ACC112 (cell line): ENCODE measurements at regions not wholly inside any gene's neighbourhood (a gene's known extent, or its start where the extent isn't known, plus 50 kb on each side); places are given as distances from the start of the nearest gene placed in this dataset.
"Not testable (repeated sequence)": the region's sequence is repeated elsewhere in the genome, so short reads cannot be mapped to it uniquely, and the experiment has no call there.

Source experiments
- H2AFZ ChIP-seq: fragments of 200-600 bp; sonication (generic); one replicate; pipeline ENCODE4 v1.6.0; 2017; ENCODE audit warnings: antibody characterized with exemption, low read length; ENCODE audit not compliant: unreplicated experiment
- H3K27ac ChIP-seq: fragments of 200-600 bp; sonication (generic); 2 replicates; pipeline ENCODE4 v1.5.1; 2014; ENCODE audit warnings: low read depth, mild to moderate bottlenecking, antibody characterized with exemption, low read length, moderate library complexity
- H3K27me3 ChIP-seq: fragments of 200-600 bp; sonication (generic); 2 replicates; pipeline ENCODE4 v1.6.1; 2014; ENCODE audit warnings: mild to moderate bottlenecking, antibody characterized with exemption, low read length, moderate library complexity, mixed read lengths; ENCODE audit not compliant: insufficient read depth
- H3K36me3 ChIP-seq: fragments of 200-600 bp; sonication (generic); 2 replicates; pipeline ENCODE4 v1.6.1; 2016; ENCODE audit warnings: mild to moderate bottlenecking, antibody characterized with exemption, low read length, moderate library complexity, mixed read lengths; ENCODE audit not compliant: insufficient read depth
- H3K4me1 ChIP-seq: fragments of 200-600 bp; sonication (generic); one replicate; pipeline ENCODE4 v1.6.1; 2016; ENCODE audit warnings: low read length, mixed read lengths; ENCODE audit not compliant: insufficient read depth, unreplicated experiment, control insufficient read depth
- H3K4me3 ChIP-seq: fragments of 200-600 bp; sonication (generic); 2 replicates; pipeline ENCODE4 v1.5.1; 2014; ENCODE audit warnings: mild to moderate bottlenecking, low read depth, low read length
- H3K79me2 ChIP-seq: fragments of 200-600 bp; sonication (generic); one replicate; pipeline ENCODE4 v1.6.0; 2016; ENCODE audit warnings: low read length; ENCODE audit not compliant: control insufficient read depth, unreplicated experiment, insufficient read depth

GRCh38 chr11:97019754-97020153 is 629.9 kb downstream of the JRKL start:
- H2AFZ ChIP-seq = no peak overlapping the region
- no peaks in the 10 kb centered on the region for H3K36me3 ChIP-seq

GRCh38 chr11:97022955-97023354 is 633.1 kb downstream of the JRKL start:
- Histone ChIP-seq H3K36me3 (no peaks in the 10 kb centered on the region), H3K27me3 (no peaks in the 10 kb centered on the region), H3K4me1 (no peaks in the 10 kb centered on the region), H3K79me2 (no peaks in the 10 kb centered on the region), H2AFZ (no peak overlapping the region), H3K4me3 (no peak overlapping the region), H3K27ac (no peak overlapping the region)

More at GRCh38 chr11:97019754-97020153, 629.9 kb downstream of the JRKL start:
- Histone ChIP-seq H3K4me3 (no peak overlapping the region), H3K27ac (no peak overlapping the region), H3K79me2 (no peaks in the 10 kb centered on the region), H3K4me1 (no peaks in the 10 kb centered on the region), H3K27me3 (no peaks in the 10 kb centered on the region)

GRCh38 chr11:97028836-97029406 is 639.1 kb downstream of the JRKL start:
- H2AFZ ChIP-seq = no peak overlapping the region
- H3K79me2 ChIP-seq = no peaks in the 10 kb centered on the region
- H3K4me3 ChIP-seq = no peak overlapping the region
- no peaks in the 10 kb centered on the region for H3K27me3 ChIP-seq
- no peaks in the 10 kb centered on the region for H3K36me3 ChIP-seq
- no peaks in the 10 kb centered on the region for H3K4me1 ChIP-seq
- no peak overlapping the region for H3K27ac ChIP-seq

GRCh38 chr11:97033178-97033577 is 643.4 kb downstream of the JRKL start:
- H3K4me3 ChIP-seq = no peak overlapping the region
- H3K27ac ChIP-seq = no peak overlapping the region
- no peaks in the 10 kb centered on the region for H3K4me1 ChIP-seq
- H2AFZ ChIP-seq = no peak overlapping the region
- H3K36me3 ChIP-seq = no peaks in the 10 kb centered on the region
- H3K79me2 ChIP-seq = no peaks in the 10 kb centered on the region
- no peaks in the 10 kb centered on the region for H3K27me3 ChIP-seq

GRCh38 chr11:97048481-97048880 is 658.7 kb downstream of the JRKL start:
- Histone ChIP-seq H3K27ac (no peak overlapping the region), H2AFZ (no peak overlapping the region), H3K4me1 (no peaks in the 10 kb centered on the region), H3K79me2 (no peaks in the 10 kb centered on the region), H3K4me3 (no peak overlapping the region), H3K27me3 (no peaks in the 10 kb centered on the region), H3K36me3 (no peaks in the 10 kb centered on the region)

- H3K27ac ChIP-seq = no peak overlapping the region
- H3K4me3 ChIP-seq = no peak overlapping the region
- H3K4me1 ChIP-seq = no peaks in the 10 kb centered on the region
- H3K27me3 ChIP-seq = no peaks in the 10 kb centered on the region
- H3K36me3 ChIP-seq = no peaks in the 10 kb centered on the region
- no peak overlapping the region for H2AFZ ChIP-seq
- no peaks in the 10 kb centered on the region for H3K79me2 ChIP-seq
These were observed 670.4 kb downstream of the JRKL start for GRCh38 chr11:97060184-97060583.

- H3K36me3 ChIP-seq = no peaks in the 10 kb centered on the region
- no peak overlapping the region for H2AFZ ChIP-seq
- no peaks in the 10 kb centered on the region for H3K79me2 ChIP-seq
- no peaks in the 10 kb centered on the region for H3K27me3 ChIP-seq
- H3K4me1 ChIP-seq = no peaks in the 10 kb centered on the region
- no peak overlapping the region for H3K4me3 ChIP-seq
- H3K27ac ChIP-seq = no peak overlapping the region
These were observed 679.3 kb downstream of the JRKL start for GRCh38 chr11:97069160-97069559.

GRCh38 chr11:97072420-97072819 is 682.6 kb downstream of the JRKL start:
- H3K4me3 ChIP-seq = no peak overlapping the region
- H3K36me3 ChIP-seq = no peaks in the 10 kb centered on the region
- no peak overlapping the region for H3K27ac ChIP-seq
- no peaks in the 10 kb centered on the region for H3K4me1 ChIP-seq
- H3K79me2 ChIP-seq = no peaks in the 10 kb centered on the region
- H2AFZ ChIP-seq = no peak overlapping the region
- no peaks in the 10 kb centered on the region for H3K27me3 ChIP-seq

- not testable (repeated sequence) for H3K79me2 ChIP-seq, H3K27me3 ChIP-seq, H2AFZ ChIP-seq, H3K4me1 ChIP-seq, H3K27ac ChIP-seq, H3K36me3 ChIP-seq, H3K4me3 ChIP-seq
These were observed 686.9 kb downstream of the JRKL start for GRCh38 chr11:97076666-97077065.

GRCh38 chr11:97078443-97078842 is 688.6 kb downstream of the JRKL start:
- Histone ChIP-seq H3K79me2 (no peaks in the 10 kb centered on the region), H3K36me3 (no peaks in the 10 kb centered on the region), H3K4me3 (no peak overlapping the region), H3K27ac (no peak overlapping the region), H3K27me3 (0 out of 2 replicates have a peak, but pooled peaks cover 5% of the 10 kb centered on the region), H3K4me1 (no peaks in the 10 kb centered on the region), H2AFZ (no peak overlapping the region)

GRCh38 chr11:97079244-97079643 is 689.4 kb downstream of the JRKL start:
- Histone ChIP-seq H3K4me3 (no peak overlapping the region), H2AFZ (no peak overlapping the region), H3K27ac (no peak overlapping the region), H3K27me3 (0 out of 2 replicates have a peak, but pooled peaks cover 5% of the 10 kb centered on the region), H3K79me2 (no peaks in the 10 kb centered on the region), H3K36me3 (no peaks in the 10 kb centered on the region), H3K4me1 (no peaks in the 10 kb centered on the region)
